HEK293T (cell line): ENCODE measurements at regions not wholly inside any gene's neighbourhood (a gene's known extent, or its start where the extent isn't known, plus 50 kb on each side); places are given as distances from the start of the nearest gene placed in this dataset.

Experiments
- ARNT ChIP-seq: fragments of 450-650 bp; IDR thresholded peaks from 2 replicates; pipeline ENCODE4 v1.6.1; 2017; ENCODE audit warnings: mild to moderate bottlenecking
- BHLHE40 ChIP-seq: fragments of 450-650 bp; IDR thresholded peaks from 2 replicates; pipeline ENCODE4 v1.6.1; 2016; ENCODE audit warnings: mild to moderate bottlenecking, moderate library complexity, borderline replicate concordance
- CTBP1 ChIP-seq: fragments of 450-650 bp; IDR thresholded peaks from 2 replicates; pipeline ENCODE4 v1.6.1; 2016; ENCODE audit warnings: borderline replicate concordance
- FOXA1 ChIP-seq: fragments of 450-650 bp; IDR thresholded peaks from 2 replicates; pipeline ENCODE4 v1.6.1; 2016; ENCODE audit warnings: mild to moderate bottlenecking
- L3MBTL2 ChIP-seq: fragments of 450-650 bp; conservative IDR thresholded peaks from 2 replicates; pipeline ENCODE4 v1.6.1; 2016; ENCODE audit warnings: mild to moderate bottlenecking
- LEF1 ChIP-seq: fragments of 450-650 bp; IDR thresholded peaks from 2 replicates; pipeline ENCODE4 v1.6.1; 2017; ENCODE audit warnings: mild to moderate bottlenecking, borderline replicate concordance
- SP1 ChIP-seq: fragments of 450-650 bp; IDR thresholded peaks from 2 replicates; pipeline ENCODE4 v1.6.1; 2017
- TARDBP ChIP-seq: fragments of 450-650 bp; IDR thresholded peaks from 2 replicates; pipeline ENCODE4 v1.6.1; 2016

GRCh38 chr2:107108556-107108955, 222.6 kb upstream of the ST6GAL2 start:
- TF ChIP-seq L3MBTL2 = no peak
- TF ChIP-seq SP1 = no peak
- TF ChIP-seq LEF1 = no peak
- TF ChIP-seq BHLHE40 = no peak
- no peak for TF ChIP-seq TARDBP
- TF ChIP-seq CTBP1 = no peak
- TF ChIP-seq ARNT = no peak
- TF ChIP-seq FOXA1 = no peak
